NCI-H446 treated with DMSO at 0.1 percent for 48 hours (cell line): ENCODE measurements at regions not wholly inside any gene's neighbourhood (a gene's known extent, or its start where the extent isn't known, plus 50 kb on each side); places are given as distances from the start of the nearest gene placed in this dataset.

Experiments
- DNase-seq: peaks from one replicate; lab custom pipeline; 2025; lab: John Stamatoyannopoulos, UW

DNA sequence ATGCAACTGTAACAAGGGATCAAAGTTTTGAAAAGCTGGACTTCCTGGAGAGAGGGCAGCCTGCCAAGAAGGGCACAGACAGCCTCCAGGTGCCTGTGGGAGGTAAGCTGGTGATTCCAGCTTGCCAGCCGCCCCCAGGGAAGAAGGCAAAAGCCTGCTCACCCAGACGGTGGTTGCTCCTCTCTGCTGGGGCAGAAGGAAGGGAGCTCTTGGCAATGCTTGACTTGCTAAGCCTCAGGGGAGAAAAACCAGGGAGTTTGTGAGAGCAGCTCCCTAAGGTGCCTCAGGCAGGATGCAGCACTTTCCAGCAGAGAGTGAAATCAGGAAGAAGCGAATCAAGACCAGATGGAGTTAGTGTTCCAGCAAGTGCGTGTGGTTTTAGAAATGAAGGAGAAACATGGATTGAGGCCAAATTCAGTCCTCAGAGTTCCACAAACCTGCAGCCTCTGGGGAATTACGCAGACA is 553.6 kb downstream of the BUD13 start:
- DNase-seq: peak; percentile 51

DNA sequence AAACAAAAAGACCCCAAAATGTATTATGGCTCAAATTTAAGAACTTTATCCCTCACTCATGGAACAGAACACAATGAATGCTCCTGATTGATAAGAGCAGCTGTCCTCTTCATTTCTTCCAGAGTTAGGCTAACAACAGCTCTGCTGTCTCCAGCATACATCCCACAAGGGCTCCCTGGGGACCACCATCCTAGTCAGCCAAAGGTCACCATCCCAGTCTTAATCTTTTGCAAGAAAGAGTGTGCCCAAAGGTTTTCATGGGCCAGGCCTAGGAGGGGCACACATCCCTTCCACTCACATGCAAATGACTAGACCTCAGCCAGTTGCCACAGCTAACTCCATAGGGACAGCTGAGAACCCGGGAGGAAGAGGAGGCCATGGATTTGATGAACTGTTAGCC is 555.3 kb downstream of the BUD13 start:
- DNase-seq: no peak

DNA sequence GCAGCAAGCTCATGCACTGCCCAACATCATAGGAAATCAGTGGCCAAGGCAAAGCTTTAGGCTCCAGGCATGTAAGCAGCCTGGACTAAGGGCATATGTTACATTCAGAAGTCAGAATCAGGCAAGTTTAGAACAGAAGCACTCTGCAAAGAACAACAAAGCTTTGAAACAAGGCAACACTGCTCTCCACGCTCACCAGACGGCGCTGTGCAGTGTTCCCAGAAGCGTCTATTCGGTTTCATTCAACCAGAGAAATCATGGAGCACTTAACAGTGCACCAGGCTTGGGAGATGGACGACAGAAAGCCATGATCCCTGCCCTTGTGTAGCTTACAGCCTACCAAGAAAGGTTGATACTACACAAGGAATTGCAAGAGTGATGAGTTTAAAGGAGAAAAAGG is 555.8 kb downstream of the BUD13 start:
- peak; percentile 21 for DNase-seq

DNA sequence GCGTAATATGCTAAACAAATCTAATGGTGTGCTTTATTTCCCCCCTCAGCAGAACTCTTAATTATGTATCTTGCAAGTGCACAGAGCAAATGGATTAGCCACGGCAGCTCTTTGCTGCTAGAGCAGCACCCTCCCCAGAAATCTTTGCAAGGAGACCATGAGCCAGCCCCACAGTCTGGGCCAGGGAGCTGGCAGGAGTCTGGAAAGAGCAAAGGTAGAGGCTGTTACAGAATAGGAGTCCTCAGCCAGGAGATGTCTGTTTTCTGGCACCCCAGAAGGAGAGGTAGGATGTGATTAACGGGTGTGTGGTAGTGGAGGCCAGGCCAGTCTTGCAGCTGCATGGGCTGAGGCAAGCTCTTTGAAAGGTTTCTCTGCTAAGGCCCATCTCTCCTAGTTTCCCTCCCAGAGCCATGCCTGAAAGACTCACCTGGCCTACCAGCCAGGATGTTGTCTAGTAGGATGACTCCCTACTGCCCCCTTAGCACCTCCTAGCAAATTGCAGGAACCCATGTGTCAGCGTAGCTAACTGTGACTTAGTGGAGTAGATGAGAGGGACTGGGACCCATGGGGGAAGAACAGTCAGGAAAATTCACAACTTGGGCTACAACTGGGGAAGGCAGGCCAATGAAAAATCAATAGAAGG is 557.2 kb downstream of the BUD13 start:
- no peak for DNase-seq

DNA sequence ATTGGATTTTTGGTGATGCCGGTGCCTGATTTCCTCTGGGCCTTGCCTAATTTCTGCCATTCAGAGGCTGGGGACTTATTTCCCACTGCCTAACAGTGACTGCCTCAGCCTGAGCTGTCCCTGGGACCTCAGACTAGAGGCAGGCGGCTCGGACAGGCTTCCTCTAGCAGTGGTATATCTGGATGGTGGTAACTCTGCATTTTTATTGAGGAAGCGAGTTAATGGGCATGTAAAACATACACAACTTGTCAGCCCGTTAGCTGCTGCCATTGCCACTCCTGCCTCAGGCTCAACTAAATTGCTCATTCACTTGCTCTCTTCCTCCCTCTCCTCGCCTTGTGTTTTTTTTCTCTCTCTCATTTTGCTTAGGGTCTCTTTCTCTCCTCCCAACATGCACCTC is 561.6 kb downstream of the BUD13 start:
- no peak for DNase-seq

DNA sequence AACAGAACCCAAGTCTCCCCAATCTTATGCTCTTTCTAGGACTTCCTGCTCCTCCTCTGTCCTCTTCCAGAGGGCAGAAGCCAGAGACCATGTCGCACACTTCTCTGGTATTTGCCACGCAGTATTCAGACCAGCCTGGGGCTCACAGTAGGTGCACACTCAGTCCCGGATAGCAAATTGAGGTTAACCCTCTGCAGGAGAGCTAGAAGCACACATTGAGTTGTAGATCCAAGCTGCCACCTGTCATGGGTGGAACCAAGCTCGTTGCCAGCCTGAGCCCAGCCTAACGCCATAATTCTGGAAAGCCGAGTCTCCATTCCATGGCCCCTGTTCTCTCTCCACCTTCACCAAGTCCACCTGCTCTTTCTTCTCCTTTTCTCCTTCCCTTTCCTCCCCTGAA is 562.1 kb downstream of the BUD13 start:
- DNase-seq: no peak

DNA sequence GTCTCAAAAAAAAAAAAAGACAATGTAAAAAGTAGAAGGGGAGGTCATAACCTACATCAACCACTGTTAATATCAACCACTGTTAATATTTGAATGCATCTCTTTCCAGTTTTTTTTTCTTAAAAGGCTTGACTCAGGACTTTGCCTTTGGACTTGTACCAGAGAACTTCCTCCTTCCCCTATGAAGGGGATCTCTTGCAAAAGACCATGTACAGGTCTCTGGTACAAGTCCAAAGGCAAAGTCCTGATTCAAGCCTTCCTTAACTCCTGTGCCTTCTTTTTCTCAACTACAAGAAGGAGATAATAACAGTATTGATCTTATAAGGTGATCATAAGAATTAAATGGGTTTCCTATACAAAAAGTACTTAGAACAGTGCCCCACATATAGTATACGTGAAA is 563.5 kb downstream of the BUD13 start:
- no peak for DNase-seq

DNA sequence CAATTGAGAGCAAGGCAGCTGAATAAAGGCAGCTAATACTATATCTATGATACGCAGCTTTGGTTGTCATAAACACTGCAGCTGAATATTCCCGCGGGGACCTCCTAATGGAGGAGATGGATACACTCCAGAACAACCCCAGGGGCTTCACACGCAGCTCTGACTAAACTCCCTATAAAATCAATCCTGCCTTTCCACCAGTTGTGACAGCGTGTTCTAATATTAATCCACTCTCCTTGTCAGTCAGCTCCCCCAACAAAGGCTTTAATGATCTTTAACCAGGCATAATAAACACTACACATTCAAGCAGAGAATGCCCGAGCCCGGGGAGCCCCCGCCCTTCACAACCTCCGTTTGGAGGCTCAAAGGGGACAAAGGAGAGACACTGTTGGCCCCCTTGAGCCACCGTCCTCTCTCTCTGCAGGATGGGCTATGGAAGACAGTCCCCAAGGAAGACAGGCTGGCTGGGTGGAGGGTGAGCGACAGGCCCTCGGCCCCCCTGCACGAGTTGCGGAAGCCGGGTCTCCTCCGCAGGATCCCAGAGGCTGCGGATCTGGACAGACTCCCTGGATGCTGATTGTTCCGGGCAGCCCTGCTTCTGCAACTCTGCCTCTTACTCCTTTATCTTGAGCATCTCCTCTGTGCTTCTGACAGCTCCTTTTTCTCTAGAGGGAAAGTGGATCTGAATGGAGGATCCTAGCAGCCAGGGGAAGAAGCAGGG is 565.2 kb downstream of the BUD13 start:
- no peak for DNase-seq

DNA sequence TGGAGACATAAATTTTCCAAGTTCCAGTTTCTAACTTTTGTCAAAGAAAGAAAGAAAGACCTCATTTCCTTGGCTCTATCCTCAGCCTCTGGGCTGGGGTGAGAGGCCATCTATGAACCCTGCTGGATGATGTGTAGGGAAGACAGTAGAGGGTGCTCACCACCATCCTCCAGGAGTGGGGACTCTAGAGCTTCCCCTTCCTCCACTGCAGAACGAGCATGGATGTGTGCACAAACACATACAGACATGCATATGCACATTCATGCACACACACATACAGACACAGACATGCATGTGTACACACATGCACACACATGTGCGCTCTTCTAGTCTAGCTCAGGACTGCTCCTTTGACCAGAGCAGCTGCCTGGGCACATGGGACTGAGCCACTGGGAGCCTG is 565.8 kb downstream of the BUD13 start:
- DNase-seq: no peak

DNA sequence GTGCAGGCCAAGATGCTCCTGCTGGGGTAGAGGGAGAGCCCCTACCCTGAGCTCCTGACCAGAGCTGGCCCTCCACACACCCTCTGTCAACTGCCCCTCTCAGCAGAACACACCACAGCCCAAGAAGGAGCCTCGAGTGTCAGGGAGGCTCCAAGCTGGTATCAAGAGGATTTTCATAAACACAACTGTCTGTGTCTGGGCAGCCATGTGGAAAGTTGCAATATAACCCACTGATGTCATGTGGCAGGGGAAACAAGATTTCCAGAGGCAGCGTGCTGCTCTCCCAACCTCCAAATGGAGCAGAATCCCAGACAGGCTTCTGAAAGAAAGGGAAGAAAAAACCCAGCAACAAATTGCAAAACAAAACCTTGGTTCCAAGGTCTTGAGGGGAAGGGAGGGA is 569.9 kb downstream of the BUD13 start:
- no peak for DNase-seq

DNA sequence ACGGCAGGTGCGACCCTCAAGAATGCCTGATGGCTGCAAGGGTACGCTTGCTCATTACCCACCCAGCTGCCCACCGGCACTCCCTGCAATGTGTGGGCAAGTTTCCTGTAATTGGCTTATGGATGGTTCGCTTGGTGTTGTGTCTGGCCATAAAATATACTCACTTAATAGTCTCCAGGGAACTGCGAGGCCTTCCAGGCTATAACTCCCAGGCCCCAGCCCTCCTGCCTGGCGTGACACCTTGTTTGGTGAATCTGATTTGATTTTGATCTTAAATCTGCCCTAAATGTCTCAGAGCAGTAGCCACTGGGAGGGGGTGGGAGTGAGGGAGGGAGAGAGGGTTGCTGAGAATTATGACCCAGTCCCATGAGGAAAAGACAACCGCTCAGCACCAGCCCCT is 572.2 kb downstream of the BUD13 start:
- no peak for DNase-seq

DNA sequence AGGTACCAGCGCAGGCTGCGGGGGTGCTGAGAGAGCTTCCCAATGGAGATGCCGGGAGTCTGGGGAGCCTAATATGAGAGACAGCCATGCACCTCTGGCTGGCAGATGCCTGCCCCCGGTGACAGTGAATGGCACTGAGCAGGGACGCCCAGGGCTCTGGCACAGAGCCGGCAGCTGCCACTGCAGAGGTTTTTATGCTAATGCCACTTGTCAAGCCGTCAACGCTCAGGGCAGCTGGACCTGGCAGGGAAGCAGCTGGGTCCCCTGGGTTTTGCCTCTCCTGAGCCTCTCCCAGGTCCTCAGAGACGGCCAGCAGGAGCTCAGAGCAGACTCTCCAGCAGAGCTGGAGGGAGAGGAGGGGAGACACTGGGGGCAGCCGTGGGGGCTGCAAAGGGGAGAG is 573.6 kb downstream of the BUD13 start:
- DNase-seq: no peak

DNA sequence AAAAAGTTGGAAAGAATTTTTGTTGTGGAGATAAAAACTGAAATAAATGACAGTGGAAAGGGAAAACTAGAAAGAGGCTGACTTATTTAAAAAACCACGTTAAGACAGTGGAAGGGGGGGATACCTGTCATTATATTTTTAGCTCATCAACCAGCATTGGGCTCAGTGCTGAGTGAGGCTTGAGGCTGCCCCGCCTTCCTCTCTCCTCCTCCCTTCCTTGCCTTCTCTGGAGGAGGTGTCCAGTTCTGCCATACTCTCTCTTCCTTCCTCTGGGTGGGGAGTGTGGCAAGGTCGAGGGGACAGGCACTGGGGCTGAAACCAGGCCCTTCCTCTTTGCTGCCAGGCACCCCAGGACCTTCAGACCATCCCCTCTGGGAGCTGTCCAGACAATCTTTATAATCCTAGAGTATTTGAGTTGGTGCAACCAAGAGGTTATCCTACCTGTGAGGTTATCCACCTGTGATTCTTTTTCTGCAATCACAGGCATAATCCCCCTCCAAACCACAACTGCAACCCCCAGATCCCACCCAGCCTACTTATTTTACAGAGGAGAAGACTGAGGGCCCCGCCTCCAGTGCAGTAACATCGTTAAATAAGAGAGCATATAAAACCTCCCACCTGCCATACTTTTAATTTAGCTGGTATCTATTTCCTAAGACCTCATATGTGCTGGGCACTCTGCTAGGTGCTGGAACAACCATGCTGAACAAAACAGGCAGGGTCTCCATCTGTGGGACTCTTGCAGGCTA is 578.5 kb downstream of the BUD13 start:
- no peak for DNase-seq

DNA sequence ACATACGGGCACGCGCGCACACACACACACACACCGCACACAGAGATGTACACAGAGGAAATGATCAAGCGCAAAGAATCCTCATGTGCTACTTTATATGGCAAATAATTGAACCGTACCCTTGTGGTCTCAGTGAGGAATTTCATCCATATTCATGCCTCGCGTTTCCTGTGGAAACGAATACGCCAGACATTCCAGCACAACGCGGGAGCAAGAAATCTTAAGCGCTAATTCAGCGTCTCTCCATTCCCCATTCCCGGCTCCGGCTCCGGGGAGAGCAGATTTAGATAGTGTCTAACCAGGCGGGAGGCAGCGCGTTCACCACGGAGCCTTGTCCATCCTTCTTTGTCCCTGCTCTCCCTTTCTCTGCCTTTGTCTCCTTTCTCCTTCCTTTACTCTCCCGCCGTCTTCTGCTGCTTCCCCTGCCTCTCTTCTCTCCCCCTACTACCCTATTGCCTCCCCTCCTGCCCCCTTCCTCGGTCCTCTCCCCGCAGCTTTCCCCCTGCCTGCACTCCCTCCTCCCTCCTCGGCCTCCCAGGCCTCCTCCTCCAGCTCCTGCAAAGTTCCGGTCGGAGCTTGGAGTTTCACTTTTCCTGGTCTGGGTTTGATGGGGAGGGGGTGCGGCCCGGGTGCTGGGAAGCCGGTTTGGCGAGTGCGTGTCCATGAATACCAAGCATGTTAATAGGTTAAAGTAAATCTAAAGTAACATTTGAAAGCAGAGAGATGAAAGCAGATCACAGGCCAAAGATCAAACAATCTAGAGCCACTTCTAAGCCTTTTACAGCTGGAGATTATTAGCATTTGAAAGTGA is 579.3 kb downstream of the BUD13 start:
- DNase-seq: no peak

DNA sequence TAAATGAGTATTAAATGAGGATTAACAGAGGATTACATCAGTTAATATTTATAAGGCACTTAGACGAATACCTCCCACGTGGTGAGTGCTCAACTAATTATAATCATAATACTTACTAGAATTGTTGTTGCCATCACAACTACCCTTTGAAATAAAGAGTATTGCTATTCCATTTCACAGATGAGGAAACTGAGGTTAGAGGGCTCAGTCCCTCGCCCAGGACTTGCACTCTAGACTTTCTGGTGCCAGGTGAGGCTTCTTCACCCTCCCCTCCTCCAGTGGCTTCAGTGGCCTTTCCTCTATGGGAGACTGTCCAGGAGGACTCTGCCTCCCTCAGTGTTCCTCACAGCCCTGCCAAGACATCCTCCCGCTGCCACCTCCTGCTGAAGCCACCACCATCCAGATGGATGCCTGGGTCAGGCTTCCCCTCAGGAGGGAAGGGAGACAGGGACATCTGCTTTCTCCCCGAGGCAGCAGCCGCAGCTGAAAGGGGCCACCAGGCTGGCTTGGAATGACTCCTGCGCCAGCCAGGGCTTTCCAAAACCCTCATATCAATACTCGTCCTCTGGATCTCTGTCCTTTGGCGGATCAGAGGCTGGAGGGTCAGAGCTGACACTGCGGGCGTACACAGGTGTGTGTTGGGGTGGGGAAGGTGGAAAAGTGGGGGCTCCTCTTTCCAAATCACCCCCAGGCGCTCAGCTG is 580.1 kb downstream of the BUD13 start:
- DNase-seq: no peak

DNA sequence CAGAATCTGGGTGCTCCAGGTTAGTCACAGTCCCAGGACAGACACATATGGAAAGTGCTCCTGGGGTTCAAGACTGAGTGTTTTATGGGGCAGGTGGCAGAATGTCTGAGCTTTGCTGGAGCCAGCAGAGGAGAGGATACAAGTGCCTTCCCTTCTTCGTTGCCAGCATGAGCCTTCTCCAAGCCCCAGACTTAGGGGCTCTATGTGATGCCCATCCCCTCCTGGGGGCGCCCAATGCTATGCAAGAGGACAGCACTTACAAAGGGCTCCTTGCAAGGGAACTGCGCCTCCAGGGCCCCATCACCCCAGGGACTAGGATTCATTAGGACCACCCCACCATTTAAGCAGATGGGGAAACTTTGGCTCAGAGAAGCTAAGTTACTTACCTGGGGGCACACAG is 581.9 kb downstream of the BUD13 start:
- no peak for DNase-seq

DNA sequence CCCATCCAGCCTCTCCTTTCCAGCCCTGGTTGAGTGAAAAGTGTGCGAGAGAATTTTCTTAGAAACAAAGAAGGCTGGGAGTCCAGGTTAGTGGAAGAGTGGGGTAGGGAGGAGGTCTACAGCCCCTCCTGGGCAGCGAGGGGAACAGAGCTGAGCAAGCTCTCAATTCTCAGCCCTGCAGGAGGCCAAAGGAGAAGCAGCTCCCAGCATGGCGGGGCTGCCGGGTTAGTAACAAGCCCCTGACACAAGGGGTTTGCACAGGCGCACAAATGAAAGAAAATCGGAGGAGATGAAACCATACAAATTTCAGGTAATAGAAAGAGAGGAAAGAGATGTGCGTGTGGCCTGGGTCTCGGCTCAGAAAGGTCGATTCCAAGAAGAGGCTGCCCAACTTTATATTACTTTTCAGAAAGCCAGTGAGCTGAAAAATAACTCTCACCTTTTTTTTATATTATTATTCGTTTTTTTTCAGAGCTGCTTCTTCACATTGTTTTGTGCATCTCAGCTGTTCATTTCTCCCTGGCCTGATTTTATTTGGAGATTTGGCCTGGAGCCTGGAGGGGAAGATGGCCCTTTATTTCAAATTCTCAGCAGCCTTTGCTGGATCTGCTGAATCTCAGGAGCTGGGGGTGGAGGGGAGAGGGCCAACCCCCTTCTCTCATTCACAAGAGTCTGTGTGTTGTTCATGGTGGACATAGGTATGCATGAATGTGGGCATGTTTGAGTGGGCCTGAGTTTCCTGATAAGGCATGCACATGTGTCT is 583.2 kb downstream of the BUD13 start:
- no peak for DNase-seq

DNA sequence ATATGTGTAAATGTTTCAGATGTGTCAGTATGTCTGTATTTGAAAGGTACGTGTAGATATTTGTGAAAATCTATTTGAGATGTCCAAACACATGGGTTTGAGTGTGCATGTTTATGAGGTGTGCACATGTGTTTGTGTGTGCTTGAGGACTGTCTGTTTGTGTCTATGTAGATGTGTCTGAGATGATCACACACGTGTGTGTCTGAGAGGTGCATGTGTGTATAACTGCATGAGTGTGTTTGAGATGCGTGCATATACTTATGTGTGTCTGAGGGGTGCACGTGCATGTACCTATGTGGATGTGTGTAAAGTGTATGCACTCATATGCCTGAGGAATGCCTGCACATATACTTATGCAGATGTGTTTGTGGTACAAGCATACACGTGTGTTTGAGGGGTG is 584.4 kb downstream of the BUD13 start:
- no peak for DNase-seq

DNA sequence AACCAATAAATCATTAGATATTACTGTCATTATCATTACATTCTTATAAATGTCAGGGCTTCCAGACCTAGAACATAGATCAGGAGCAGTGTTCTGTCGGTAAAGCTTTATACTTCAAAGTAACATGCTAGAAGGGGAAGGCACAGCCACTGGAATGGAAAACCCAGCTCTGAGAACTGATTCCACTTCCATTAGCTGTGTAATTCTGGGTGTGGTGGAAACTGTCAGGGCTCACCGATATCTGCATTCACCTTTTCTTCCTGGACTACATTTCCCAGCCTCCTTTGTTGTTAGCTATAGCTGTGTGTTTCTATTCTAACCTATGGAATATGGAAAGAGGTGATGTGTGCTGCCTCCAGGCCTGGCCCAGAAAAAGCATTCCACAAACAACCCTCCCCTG is 585.8 kb downstream of the BUD13 start:
- DNase-seq: no peak

DNA sequence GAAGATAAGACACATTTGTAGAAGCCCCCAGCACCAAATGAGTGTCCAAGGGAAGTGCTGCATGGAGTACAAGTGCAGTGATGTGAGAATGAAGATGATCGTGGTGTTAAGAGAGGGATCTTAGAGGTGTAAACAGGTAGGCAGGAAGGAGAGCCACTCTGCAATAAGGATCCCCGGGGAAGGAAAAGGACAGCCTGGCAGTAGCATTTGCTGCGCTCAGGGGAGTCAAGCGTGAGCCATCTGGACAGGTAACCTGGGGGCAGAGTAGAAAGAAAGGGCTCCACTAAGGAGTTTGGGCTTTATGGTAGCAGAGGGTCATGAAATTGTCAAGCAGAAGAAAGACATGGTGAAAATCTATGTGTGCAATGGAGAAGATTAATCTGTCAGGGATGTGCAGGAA is 587.2 kb downstream of the BUD13 start:
- DNase-seq: no peak

DNA sequence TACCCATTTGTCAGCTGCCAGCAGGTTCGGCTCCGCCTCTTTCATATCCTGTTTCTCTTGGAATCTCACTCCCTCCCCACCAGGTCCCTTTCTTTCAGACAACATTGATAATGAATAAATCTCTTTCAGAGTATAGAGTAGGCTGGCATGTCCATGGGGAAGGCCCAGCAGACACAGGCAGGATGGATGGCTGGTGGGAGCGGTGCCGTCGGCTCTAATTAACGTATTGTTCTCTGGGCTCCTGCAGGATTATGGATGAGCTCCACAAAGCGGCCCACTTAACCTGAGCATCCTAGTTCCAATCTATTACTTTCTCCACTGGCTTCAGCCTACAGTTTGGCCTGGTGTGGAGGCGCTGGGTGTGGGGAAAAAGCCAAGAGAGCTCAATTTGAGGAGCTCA is 588.0 kb downstream of the BUD13 start:
- no peak for DNase-seq
